H1 (cell line): ENCODE measurements at regions not wholly inside any gene's neighbourhood (a gene's known extent, or its start where the extent isn't known, plus 50 kb on each side); places are given as distances from the start of the nearest gene placed in this dataset.

ENCODE experiments used
- CTCF ChIA-PET: fragments of 300-600 bp; sonication (Branson Sonifier 250); formaldehyde crosslinking; loops from one replicate; lab custom pipeline; 2021; ENCODE audit not compliant: partially characterized antibody; lab: Charles Lee
- POLR2A ChIA-PET: fragments of 300-600 bp; sonication (Branson Sonifier 250); formaldehyde crosslinking; loops from one replicate; lab custom pipeline; 2021; ENCODE audit warnings: inconsistent platforms; ENCODE audit not compliant: partially characterized antibody; lab: Charles Lee
- DNase-seq, 2 experiments: peaks; one replicate each; pipeline versions ENCODE4 v3.0.0 to v3.0.0-alpha.2; 2010 to 2022; ENCODE audit warnings: low spot score in 2 of 2, low read depth in 1 of 2, mixed read lengths in 1 of 2
- FAIRE-seq: peaks from 2 replicates; lab custom pipeline; 2011; peaks lifted over from hg19 to GRCh38; lab: Jason Lieb, UNC
- H2AFZ ChIP-seq: 2 replicates; pipeline ENCODE4 v1.8.1; 2012; ENCODE audit warnings: low read length, inconsistent platforms
- H2AK5ac ChIP-seq: 2 replicates; pipeline ENCODE4 v1.6.1; 2013; ENCODE audit warnings: low read depth, low read length
- H2BK120ac ChIP-seq: replicated peaks from 2 replicates; pipeline ENCODE3; 2013; ENCODE audit warnings: low read depth, low read length, inconsistent platforms
- H2BK12ac ChIP-seq: 2 replicates; pipeline ENCODE4 v1.6.1; 2013; ENCODE audit warnings: low read depth, low read length
- H2BK15ac ChIP-seq: 2 replicates; pipeline ENCODE4 v1.6.1; 2013; ENCODE audit warnings: low read length
- H2BK20ac ChIP-seq: 2 replicates; pipeline ENCODE4 v1.6.1; 2013; ENCODE audit warnings: low read length
- H2BK5ac ChIP-seq: 2 replicates; pipeline ENCODE4 v1.6.1; 2013; ENCODE audit warnings: low read depth, low read length
- H3K14ac ChIP-seq: 2 replicates; pipeline ENCODE4 v1.6.1; 2013; ENCODE audit warnings: inconsistent platforms; ENCODE audit not compliant: insufficient read length
- H3K18ac ChIP-seq: 2 replicates; pipeline ENCODE4 v1.6.1; 2013; ENCODE audit warnings: low read length; ENCODE audit errors: extremely low read depth
- H3K23ac ChIP-seq: 2 replicates; pipeline ENCODE4 v1.6.1; 2013; ENCODE audit warnings: inconsistent platforms; ENCODE audit not compliant: insufficient read length
- H3K23me2 ChIP-seq: 2 replicates; pipeline ENCODE4 v1.6.1; 2013; ENCODE audit warnings: low read depth, low read length
- H3K27ac ChIP-seq: 2 replicates; pipeline ENCODE4 v1.6.1; 2011; ENCODE audit warnings: low read depth, low read length, inconsistent platforms
- H3K27me3 ChIP-seq, 4 experiments: replicated peaks in 1 of 4; 1 replicate in 1 of 4; 2 replicates in 3 of 4; pipeline versions ENCODE4 v1.6.1 to v1.8.1; 2011 to 2013; ENCODE audit warnings: low read length in 3 of 4, mild to moderate bottlenecking in 3 of 4, inconsistent platforms in 2 of 4, mixed read lengths in 2 of 4, moderate library complexity in 1 of 4; ENCODE audit not compliant: control insufficient read depth in 3 of 4, insufficient read depth in 3 of 4; ENCODE audit errors: extremely low read depth in 1 of 4
- H3K36me3 ChIP-seq, 4 experiments: 2 replicates each; pipeline versions ENCODE4 v1.6.1 to v1.8.1; 2011 to 2013; ENCODE audit warnings: mild to moderate bottlenecking in 4 of 4, low read length in 3 of 4, moderate library complexity in 2 of 4, control low read depth in 1 of 4, inconsistent platforms in 1 of 4; ENCODE audit not compliant: insufficient read depth in 4 of 4, control insufficient read depth in 2 of 4
- H3K4ac ChIP-seq: replicated peaks from 2 replicates; pipeline ENCODE3; 2013; ENCODE audit warnings: low read length, low read depth, mixed read lengths, inconsistent platforms; ENCODE audit not compliant: insufficient read length
- H3K4me1 ChIP-seq, 4 experiments: replicated peaks in 1 of 4; 1 replicate in 1 of 4; 2 replicates in 3 of 4; pipeline versions ENCODE4 v1.6.1 to v1.8.1; 2011 to 2013; ENCODE audit warnings: low read length in 3 of 4, inconsistent platforms in 2 of 4, mixed read lengths in 1 of 4; ENCODE audit not compliant: insufficient read depth in 4 of 4, control insufficient read depth in 3 of 4
- H3K4me2 ChIP-seq, 2 experiments: 2 replicates each; pipeline versions ENCODE4 v1.6.1 to v1.8.1; 2011 to 2013; ENCODE audit warnings: low read depth in 2 of 2, low read length in 2 of 2, control low read depth in 1 of 2, inconsistent platforms in 1 of 2, mild to moderate bottlenecking in 1 of 2; ENCODE audit not compliant: insufficient read depth in 1 of 2
- H3K4me3 ChIP-seq, 4 experiments: fragments of 200-600, 300-600 bp in 1 of 4; sonication (generic), shearing (Covaris generic), sonication (Bioruptor Twin) in 1 of 4; 2 replicates each; pipeline versions ENCODE4 v1.5.1 to v1.8.1; 2011 to 2016; ENCODE audit warnings: low read length in 4 of 4, low read depth in 3 of 4, control low read depth in 2 of 4, inconsistent platforms in 2 of 4, mild to moderate bottlenecking in 2 of 4, mixed read lengths in 1 of 4, moderate library complexity in 1 of 4; ENCODE audit not compliant: insufficient read depth in 2 of 4; ENCODE audit errors: extremely low read depth in 1 of 4
- H3K56ac ChIP-seq: replicated peaks from 2 replicates; pipeline ENCODE3; 2013; ENCODE audit warnings: low read depth, mild to moderate bottlenecking, mixed read lengths, low read length, inconsistent platforms; ENCODE audit not compliant: insufficient read length
- H3K79me1 ChIP-seq: 2 replicates; pipeline ENCODE4 v1.6.1; 2013; ENCODE audit warnings: low read depth, low read length, control low read depth
- H3K79me2 ChIP-seq, 2 experiments: 2 replicates each; pipeline versions ENCODE4 v1.6.1 to v1.8.1; 2012 to 2013; ENCODE audit warnings: low read length in 2 of 2, mild to moderate bottlenecking in 2 of 2, inconsistent platforms in 1 of 2; ENCODE audit not compliant: insufficient read depth in 2 of 2, control insufficient read depth in 1 of 2
- H3K9ac ChIP-seq, 4 experiments: replicated peaks in 1 of 4; 1 replicate in 1 of 4; 2 replicates in 3 of 4; pipeline versions ENCODE4 v1.6.1 to v1.8.1; 2011 to 2013; ENCODE audit warnings: low read depth in 3 of 4, low read length in 3 of 4, control low read depth in 2 of 4, mild to moderate bottlenecking in 2 of 4, moderate library complexity in 2 of 4, inconsistent platforms in 1 of 4; ENCODE audit errors: extremely low read depth in 1 of 4
- H3K9me3 ChIP-seq, 2 experiments: 2 replicates each; pipeline versions ENCODE4 v1.6.1 to v1.8.1; 2012 to 2013; ENCODE audit warnings: mild to moderate bottlenecking in 2 of 2, moderate library complexity in 2 of 2, control low read depth in 1 of 2, inconsistent platforms in 1 of 2, low read depth in 1 of 2, low read length in 1 of 2, mixed read lengths in 1 of 2; ENCODE audit not compliant: insufficient read depth in 2 of 2
- H4K20me1 ChIP-seq, 2 experiments: replicated peaks in 1 of 2; 2 replicates each; pipeline versions ENCODE3 to v1.8.1; 2011 to 2013; ENCODE audit warnings: inconsistent platforms in 2 of 2, low read length in 2 of 2, mild to moderate bottlenecking in 1 of 2; ENCODE audit not compliant: insufficient read depth in 2 of 2, control insufficient read depth in 1 of 2
- H4K5ac ChIP-seq: 2 replicates; pipeline ENCODE4 v1.6.1; 2013; ENCODE audit warnings: low read length, low read depth, mixed read lengths, inconsistent platforms; ENCODE audit not compliant: insufficient read length
- H4K8ac ChIP-seq: 2 replicates; pipeline ENCODE4 v1.8.0; 2013; ENCODE audit warnings: mild to moderate bottlenecking, moderate library complexity, low read length, inconsistent platforms; ENCODE audit not compliant: insufficient read depth; ENCODE audit errors: extremely low read depth
- H4K91ac ChIP-seq: replicated peaks from 2 replicates; pipeline ENCODE3; 2013; ENCODE audit warnings: low read length, mixed read lengths, inconsistent platforms; ENCODE audit not compliant: insufficient read length
- BCL11A ChIP-seq, 2 experiments: IDR thresholded peaks; one replicate each; pipeline ENCODE4 v1.6.1; 2011; ENCODE audit warnings: low read depth in 2 of 2, low read length in 2 of 2, mild to moderate bottlenecking in 2 of 2
- JUND ChIP-seq: IDR thresholded peaks from 2 replicates; pipeline ENCODE4 v1.6.1; 2011; ENCODE audit warnings: mild to moderate bottlenecking, improper control_type of control experiment, low read length
- KDM1A ChIP-seq: fragments of 200-600, 300-600 bp; sonication (generic); IDR thresholded peaks from 2 replicates; pipeline ENCODE4 v1.7.1; 2016; ENCODE audit warnings: mild to moderate bottlenecking, low read length, borderline replicate concordance
- KDM5A ChIP-seq: fragments of 200-600 bp; IDR thresholded peaks from 2 replicates; pipeline ENCODE4 v1.7.1; 2012; ENCODE audit warnings: mild to moderate bottlenecking, low read length, inconsistent platforms, mixed read lengths
- PHF8 ChIP-seq: fragments of 200-600 bp; sonication (generic); conservative IDR thresholded peaks from 2 replicates; pipeline ENCODE4 v1.7.1; 2012; ENCODE audit warnings: low read depth, mild to moderate bottlenecking, inconsistent platforms, low read length, moderate library complexity
- POU5F1 ChIP-seq: IDR thresholded peaks from 2 replicates; pipeline ENCODE4 v1.6.1; 2011; ENCODE audit warnings: low read depth, mild to moderate bottlenecking, low read length, moderate library complexity
- RFX5 ChIP-seq: IDR thresholded peaks from 2 replicates; pipeline ENCODE4 v1.6.1; 2011; ENCODE audit warnings: low read depth, low read length, improper control_type of control experiment, borderline replicate concordance
- SIX5 ChIP-seq: IDR thresholded peaks from 2 replicates; pipeline ENCODE4 v1.6.1; 2011; ENCODE audit warnings: mild to moderate bottlenecking, low read depth, low read length
- SP4 ChIP-seq: IDR thresholded peaks from 2 replicates; pipeline ENCODE4 v1.6.1; 2012; ENCODE audit warnings: low read length, inconsistent platforms
- TBP ChIP-seq: IDR thresholded peaks from 2 replicates; pipeline ENCODE4 v1.6.1; 2011; ENCODE audit warnings: low read depth, low read length, improper control_type of control experiment
- WGBS, 2 experiments: shearing (Covaris generic) in 1 of 2; methylation state at CpG; one replicate each; pipeline versions ENCODE4 v1.1.6 to v1.1.7; 2013 to 2015; ENCODE audit warnings: low lambda C conversion rate in 2 of 2, mixed read lengths in 2 of 2, inconsistent platforms in 1 of 2, low coverage in 1 of 2, missing lambda C conversion rate in 1 of 2; ENCODE audit not compliant: insufficient replicate concordance in 2 of 2, insufficient coverage in 1 of 2, insufficient read length in 1 of 2; ENCODE audit errors: extremely low coverage in 1 of 2, missing lambda C conversion rate in 1 of 2; 5-methylcytosine and 5-hydroxymethylcytosine counted together
- TF ChIP-seq, protein P1 (sequence below): IDR thresholded peaks from 2 replicates; pipeline ENCODE4 v1.6.1; 2012; ENCODE audit warnings: low read length, inconsistent platforms

- POLR2A ChIA-PET, result no interaction called here
- H3K4me1 ChIP-seq, result no peaks in the 10 kb centered on the region
- no peak overlapping the region for H3K4me3 ChIP-seq
- no peak overlapping the region for H3K9ac ChIP-seq
- H2AK5ac ChIP-seq, result no peak overlapping the region
- no peak overlapping the region for H3K14ac ChIP-seq
- H3K23ac ChIP-seq, result no peak overlapping the region
- H3K79me2 ChIP-seq, result no peaks in the 10 kb centered on the region
- no peak overlapping the region for H4K91ac ChIP-seq
- H3K27me3 ChIP-seq, result no peaks in the 10 kb centered on the region
- H2BK120ac ChIP-seq, result no peak overlapping the region
- no peak overlapping the region for H2BK20ac ChIP-seq
- no peak for FAIRE-seq
- no peaks in the 10 kb centered on the region for H3K9me3 ChIP-seq
- DNase-seq, result no peak
- no peak overlapping the region for H2BK12ac ChIP-seq
- H2BK5ac ChIP-seq, result no peak overlapping the region
- no peaks in the 10 kb centered on the region for H4K20me1 ChIP-seq
- H2AFZ ChIP-seq, result no peak overlapping the region
- H3K4me2 ChIP-seq, result no peak overlapping the region
- H3K56ac ChIP-seq, result no peak overlapping the region
- no peak overlapping the region for H4K8ac ChIP-seq
- H3K4ac ChIP-seq, result no peak overlapping the region
- WGBS, 2 experiments, result 72% methylated on average over 4 of the region's 4 CpGs; no CpG with 5 or more reads in 1 of the 2 experiments
- no peaks in the 10 kb centered on the region for H3K79me1 ChIP-seq
- H3K23me2 ChIP-seq, result no peaks in the 10 kb centered on the region
- no peak overlapping the region for H4K5ac ChIP-seq
- CTCF ChIA-PET, result interaction anchor here (0.8 to 2.6 kb wide), 4 partner anchors 10 to 655 kb away, joined by 3 to 28 read pairs (median 4); no protein-coding TSS in a partner anchor
- no peak overlapping the region for H3K18ac ChIP-seq
- H2BK15ac ChIP-seq, result no peak overlapping the region
- no peak overlapping the region for H3K27ac ChIP-seq
- H3K36me3 ChIP-seq, result no peaks in the 10 kb centered on the region
- TF ChIP-seq, protein P1, sequence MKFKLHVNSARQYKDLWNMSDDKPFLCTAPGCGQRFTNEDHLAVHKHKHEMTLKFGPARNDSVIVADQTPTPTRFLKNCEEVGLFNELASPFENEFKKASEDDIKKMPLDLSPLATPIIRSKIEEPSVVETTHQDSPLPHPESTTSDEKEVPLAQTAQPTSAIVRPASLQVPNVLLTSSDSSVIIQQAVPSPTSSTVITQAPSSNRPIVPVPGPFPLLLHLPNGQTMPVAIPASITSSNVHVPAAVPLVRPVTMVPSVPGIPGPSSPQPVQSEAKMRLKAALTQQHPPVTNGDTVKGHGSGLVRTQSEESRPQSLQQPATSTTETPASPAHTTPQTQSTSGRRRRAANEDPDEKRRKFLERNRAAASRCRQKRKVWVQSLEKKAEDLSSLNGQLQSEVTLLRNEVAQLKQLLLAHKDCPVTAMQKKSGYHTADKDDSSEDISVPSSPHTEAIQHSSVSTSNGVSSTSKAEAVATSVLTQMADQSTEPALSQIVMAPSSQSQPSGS, result no peak
- TF ChIP-seq PHF8 (no peak), SIX5 (no peak), KDM5A (no peak), RFX5 (no peak), SP4 (no peak), BCL11A (IDR thresholded peaks at IDR 0.05; ENCODE audit: low read depth in 2 of 2, low read length in 2 of 2) (no peak), TBP (no peak), POU5F1 (no peak), JUND (no peak), KDM1A (no peak)
Measured at GRCh38 chr5:92899611-92900010, 681.4 kb downstream of the NR2F1-AS1 start.
